SK-N-SH (cell line): ENCODE measurements at regions not wholly inside any gene's neighbourhood (a gene's known extent, or its start where the extent isn't known, plus 50 kb on each side); places are given as distances from the start of the nearest gene placed in this dataset.

Experiments used
- CTCF ChIA-PET: fragments of 300-600, 350-600 bp; formaldehyde crosslinking; extraction: SDS; loops from one replicate; lab custom pipeline; 2021; lab: Yijun Ruan, JAX
- POLR2A ChIA-PET: fragments of 350-600 bp; sonication (Branson Sonifier 250); formaldehyde crosslinking; extraction: SDS; loops from one replicate; lab custom pipeline; 2020; ENCODE audit warnings: antibody characterized with exemption, inconsistent platforms; lab: Yijun Ruan, JAX
- DNase-seq: peaks from one replicate; pipeline ENCODE4 v3.0.0; 2012
- H2AFZ ChIP-seq: fragments of 200-600 bp; sonication (generic); 2 replicates; pipeline ENCODE4 v1.8.1; 2016; ENCODE audit warnings: antibody characterized with exemption, mild to moderate bottlenecking, low read depth
- H3F3A ChIP-seq: fragments of 200-600 bp; sonication (generic); replicated peaks from 2 replicates; pipeline ENCODE3; 2016; ENCODE audit warnings: antibody characterized with exemption, mild to moderate bottlenecking; ENCODE audit not compliant: insufficient read depth
- H3K27ac ChIP-seq, 2 experiments: fragments of 200-500 bp in 1 of 2; fragments of 200-600 bp in 1 of 2; sonication (Bioruptor generic) in 1 of 2; sonication (generic), shearing (Covaris generic) in 1 of 2; 2 replicates each; pipeline versions ENCODE4 v1.5.1 to v1.6.1; 2014 to 2016; ENCODE audit warnings: low read depth in 2 of 2, inconsistent platforms in 1 of 2, low read length in 1 of 2, mild to moderate bottlenecking in 1 of 2, mixed read lengths in 1 of 2
- H3K27me3 ChIP-seq: fragments of 200-600 bp; sonication (generic), shearing (Covaris generic); 2 replicates; pipeline ENCODE4 v1.6.1; 2016; ENCODE audit warnings: mixed run types; ENCODE audit not compliant: insufficient read depth
- H3K36me3 ChIP-seq, 2 experiments: fragments of 200-500 bp in 1 of 2; fragments of 200-600 bp in 1 of 2; sonication (Bioruptor generic) in 1 of 2; sonication (generic) in 1 of 2; replicated peaks in 1 of 2; 2 replicates each; pipeline versions ENCODE3 to v1.5.1; 2014 to 2016; ENCODE audit warnings: low read length in 1 of 2, mild to moderate bottlenecking in 1 of 2; ENCODE audit not compliant: insufficient read depth in 2 of 2, control insufficient read depth in 1 of 2
- H3K4me1 ChIP-seq, 2 experiments: fragments of 200-500 bp in 1 of 2; fragments of 200-600 bp in 1 of 2; sonication (Bioruptor generic) in 1 of 2; sonication (generic), shearing (Covaris generic) in 1 of 2; 2 replicates each; pipeline versions ENCODE4 v1.5.1 to v1.6.1; 2014 to 2016; ENCODE audit warnings: low read depth in 1 of 2, low read length in 1 of 2, mixed run types in 1 of 2; ENCODE audit not compliant: insufficient read depth in 2 of 2, control insufficient read depth in 1 of 2
- H3K4me2 ChIP-seq: fragments of 200-600 bp; sonication (generic), shearing (Covaris generic); 2 replicates; pipeline ENCODE4 v1.6.1; 2017; ENCODE audit warnings: mixed run types
- H3K4me3 ChIP-seq, 2 experiments: fragments of 200-500 bp in 1 of 2; fragments of 200-600 bp in 1 of 2; sonication (Bioruptor generic) in 1 of 2; sonication (generic), shearing (Covaris generic) in 1 of 2; 2 replicates each; pipeline versions ENCODE4 v1.5.1 to v1.8.1; 2014 to 2016; ENCODE audit warnings: low read depth in 2 of 2, inconsistent platforms in 1 of 2, low read length in 1 of 2, mild to moderate bottlenecking in 1 of 2, mixed read lengths in 1 of 2, moderate library complexity in 1 of 2
- H3K79me2 ChIP-seq: fragments of 200-600 bp; sonication (generic); 2 replicates; pipeline ENCODE4 v1.8.1; 2017; ENCODE audit warnings: mild to moderate bottlenecking; ENCODE audit not compliant: insufficient read depth
- H3K9ac ChIP-seq: fragments of 200-600 bp; sonication (generic); 2 replicates; pipeline ENCODE4 v1.6.1; 2017; ENCODE audit warnings: mixed run types
- H3K9me2 ChIP-seq: fragments of 200-600 bp; sonication (generic); 2 replicates; pipeline ENCODE4 v1.6.1; 2017; ENCODE audit warnings: mixed run types
- H3K9me3 ChIP-seq: fragments of 200-600 bp; sonication (generic); 2 replicates; pipeline ENCODE4 v1.6.1; 2017; ENCODE audit warnings: mixed run types, mild to moderate bottlenecking, moderate library complexity
- H4K20me1 ChIP-seq: fragments of 200-600 bp; sonication (generic); 2 replicates; pipeline ENCODE4 v1.6.1; 2017; ENCODE audit warnings: mild to moderate bottlenecking, mixed run types; ENCODE audit not compliant: insufficient read depth
- CHD2 ChIP-seq: fragments of 150-350 bp; IDR thresholded peaks from 2 replicates; pipeline ENCODE4 v1.6.1; 2018; ENCODE audit warnings: low read length; ENCODE audit not compliant: partially characterized antibody
- ELF1 ChIP-seq: IDR thresholded peaks from 2 replicates; pipeline ENCODE4 v1.4.0; 2012
- EP300 ChIP-seq, 2 experiments: IDR thresholded peaks; 2 replicates each; pipeline versions ENCODE4 v1.4.0 to v1.6.1; 2012; ENCODE audit warnings: borderline replicate concordance in 1 of 2, low read depth in 1 of 2, low read length in 1 of 2
- FOXJ3 ChIP-seq: sonication (generic); formaldehyde crosslinking; IDR thresholded peaks from 2 replicates; pipeline ENCODE4 v1.5.1; 2020; ENCODE audit warnings: mild to moderate bottlenecking, missing genetic modification reagents
- FOXM1 ChIP-seq: IDR thresholded peaks from 2 replicates; pipeline ENCODE4 v1.4.0; 2012; ENCODE audit warnings: low read depth, mild to moderate bottlenecking
- GABPA ChIP-seq: IDR thresholded peaks from 2 replicates; pipeline ENCODE4 v1.4.0; 2012; ENCODE audit warnings: low read depth, mild to moderate bottlenecking
- GATA2 ChIP-seq: sonication (generic); formaldehyde crosslinking; IDR thresholded peaks from 2 replicates; pipeline ENCODE4 v1.5.0; 2020; ENCODE audit warnings: mild to moderate bottlenecking, missing genetic modification reagents
- MXI1 ChIP-seq: IDR thresholded peaks from 2 replicates; pipeline ENCODE4 v1.6.1; 2012; ENCODE audit warnings: mild to moderate bottlenecking, low read depth, low read length, improper control_type of control experiment
- NFIC ChIP-seq: IDR thresholded peaks from 2 replicates; pipeline ENCODE4 v1.4.0; 2012; ENCODE audit warnings: borderline replicate concordance
- NRF1 ChIP-seq: IDR thresholded peaks from 2 replicates; pipeline ENCODE4 v1.6.1; 2012; ENCODE audit warnings: low read depth, mild to moderate bottlenecking, low read length
- POLR2AphosphoS5 ChIP-seq: IDR thresholded peaks from 2 replicates; pipeline ENCODE4 v1.6.1; 2012; ENCODE audit warnings: low read depth, low read length
- RCOR1 ChIP-seq: fragments of 150-350 bp; IDR thresholded peaks from 2 replicates; pipeline ENCODE4 v1.6.1; 2017; ENCODE audit warnings: antibody characterized with exemption, low read length
- RXRA ChIP-seq: IDR thresholded peaks from 2 replicates; pipeline ENCODE4 v1.4.0; 2012; ENCODE audit warnings: low read depth, mild to moderate bottlenecking, borderline replicate concordance
- SMC3 ChIP-seq: IDR thresholded peaks from 2 replicates; pipeline ENCODE4 v1.6.1; 2012; ENCODE audit warnings: low read depth, low read length, improper control_type of control experiment
- TEAD4 ChIP-seq: IDR thresholded peaks from 2 replicates; pipeline ENCODE4 v1.4.0; 2012; ENCODE audit warnings: mild to moderate bottlenecking, borderline replicate concordance; ENCODE audit not compliant: insufficient read depth
- YY1 ChIP-seq: IDR thresholded peaks from 2 replicates; pipeline ENCODE4 v1.4.0; 2012; ENCODE audit warnings: low read depth, mild to moderate bottlenecking
- TF ChIP-seq, protein P1 (sequence below): fragments of 150-350 bp; IDR thresholded peaks from 2 replicates; pipeline ENCODE4 v1.6.1; 2016; ENCODE audit warnings: mild to moderate bottlenecking, low read depth, low read length
- TF ChIP-seq, protein P2 (sequence below): IDR thresholded peaks from 2 replicates; pipeline ENCODE4 v1.4.0; 2012; ENCODE audit warnings: low read depth, borderline replicate concordance
- TF ChIP-seq, protein P3 (sequence below): IDR thresholded peaks from 2 replicates; pipeline ENCODE4 v1.6.1; 2012; ENCODE audit warnings: mild to moderate bottlenecking, low read depth, low read length, moderate library complexity

DNA sequence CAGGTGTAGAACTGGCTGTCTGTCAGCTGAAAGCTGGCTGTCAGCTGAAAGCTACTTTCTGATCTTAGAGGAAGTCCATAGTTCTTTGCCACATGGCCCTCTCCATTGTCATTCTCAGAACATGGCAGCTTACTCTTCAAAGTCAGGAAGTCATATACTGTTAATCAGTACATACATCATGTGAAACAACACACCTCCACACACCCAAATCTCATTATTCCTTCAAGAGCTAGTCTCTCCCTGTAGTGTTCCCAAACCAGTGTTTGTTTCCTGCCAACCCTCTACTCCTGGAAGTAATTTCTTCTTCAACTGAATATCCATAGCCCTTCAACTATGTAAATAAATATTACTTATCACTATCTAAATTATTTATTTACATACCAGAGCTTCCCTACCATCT is 58.9 kb downstream of the OR5AK2 start:
- Histone ChIP-seq H3K36me3 (no peaks in the 10 kb centered on the region), H3K9me2 (no peaks in the 10 kb centered on the region), H4K20me1 (no peaks in the 10 kb centered on the region), H3K9ac (no peak overlapping the region), H3K27ac (no peak overlapping the region), H3K4me3 (no peak overlapping the region), H2AFZ (no peak overlapping the region), H3K9me3 (no peaks in the 10 kb centered on the region), H3F3A (no peaks in the 10 kb centered on the region), H3K4me1 (no peaks in the 10 kb centered on the region), H3K79me2 (no peaks in the 10 kb centered on the region), H3K4me2 (no peak overlapping the region), H3K27me3 (no peaks in the 10 kb centered on the region)
- POLR2A ChIA-PET, result no interaction called here
- DNase-seq, result no peak
- no peak for TF ChIP-seq CHD2
- TF ChIP-seq NFIC, result no peak
- no peak for TF ChIP-seq FOXJ3 (CRISPR knock-in tag)
- TF ChIP-seq NRF1, result no peak
- TF ChIP-seq SMC3, result no peak
- no peak for TF ChIP-seq EP300 (IDR thresholded peaks at IDR 0.05; ENCODE audit: borderline replicate concordance in 1 of 2, low read depth in 1 of 2, low read length in 1 of 2)
- TF ChIP-seq, protein P1, sequence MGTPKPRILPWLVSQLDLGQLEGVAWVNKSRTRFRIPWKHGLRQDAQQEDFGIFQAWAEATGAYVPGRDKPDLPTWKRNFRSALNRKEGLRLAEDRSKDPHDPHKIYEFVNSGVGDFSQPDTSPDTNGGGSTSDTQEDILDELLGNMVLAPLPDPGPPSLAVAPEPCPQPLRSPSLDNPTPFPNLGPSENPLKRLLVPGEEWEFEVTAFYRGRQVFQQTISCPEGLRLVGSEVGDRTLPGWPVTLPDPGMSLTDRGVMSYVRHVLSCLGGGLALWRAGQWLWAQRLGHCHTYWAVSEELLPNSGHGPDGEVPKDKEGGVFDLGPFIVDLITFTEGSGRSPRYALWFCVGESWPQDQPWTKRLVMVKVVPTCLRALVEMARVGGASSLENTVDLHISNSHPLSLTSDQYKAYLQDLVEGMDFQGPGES, result no peak
- TF ChIP-seq MXI1, result no peak
- no peak for TF ChIP-seq YY1
- no peak for TF ChIP-seq TEAD4
- TF ChIP-seq GABPA, result no peak
- TF ChIP-seq ELF1, result no peak
- TF ChIP-seq, protein P2, sequence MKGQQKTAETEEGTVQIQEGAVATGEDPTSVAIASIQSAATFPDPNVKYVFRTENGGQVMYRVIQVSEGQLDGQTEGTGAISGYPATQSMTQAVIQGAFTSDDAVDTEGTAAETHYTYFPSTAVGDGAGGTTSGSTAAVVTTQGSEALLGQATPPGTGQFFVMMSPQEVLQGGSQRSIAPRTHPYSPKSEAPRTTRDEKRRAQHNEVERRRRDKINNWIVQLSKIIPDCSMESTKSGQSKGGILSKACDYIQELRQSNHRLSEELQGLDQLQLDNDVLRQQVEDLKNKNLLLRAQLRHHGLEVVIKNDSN, result no peak
- no peak for TF ChIP-seq FOXM1
- no peak for TF ChIP-seq GATA2 (CRISPR knock-in tag)
- TF ChIP-seq, protein P3, sequence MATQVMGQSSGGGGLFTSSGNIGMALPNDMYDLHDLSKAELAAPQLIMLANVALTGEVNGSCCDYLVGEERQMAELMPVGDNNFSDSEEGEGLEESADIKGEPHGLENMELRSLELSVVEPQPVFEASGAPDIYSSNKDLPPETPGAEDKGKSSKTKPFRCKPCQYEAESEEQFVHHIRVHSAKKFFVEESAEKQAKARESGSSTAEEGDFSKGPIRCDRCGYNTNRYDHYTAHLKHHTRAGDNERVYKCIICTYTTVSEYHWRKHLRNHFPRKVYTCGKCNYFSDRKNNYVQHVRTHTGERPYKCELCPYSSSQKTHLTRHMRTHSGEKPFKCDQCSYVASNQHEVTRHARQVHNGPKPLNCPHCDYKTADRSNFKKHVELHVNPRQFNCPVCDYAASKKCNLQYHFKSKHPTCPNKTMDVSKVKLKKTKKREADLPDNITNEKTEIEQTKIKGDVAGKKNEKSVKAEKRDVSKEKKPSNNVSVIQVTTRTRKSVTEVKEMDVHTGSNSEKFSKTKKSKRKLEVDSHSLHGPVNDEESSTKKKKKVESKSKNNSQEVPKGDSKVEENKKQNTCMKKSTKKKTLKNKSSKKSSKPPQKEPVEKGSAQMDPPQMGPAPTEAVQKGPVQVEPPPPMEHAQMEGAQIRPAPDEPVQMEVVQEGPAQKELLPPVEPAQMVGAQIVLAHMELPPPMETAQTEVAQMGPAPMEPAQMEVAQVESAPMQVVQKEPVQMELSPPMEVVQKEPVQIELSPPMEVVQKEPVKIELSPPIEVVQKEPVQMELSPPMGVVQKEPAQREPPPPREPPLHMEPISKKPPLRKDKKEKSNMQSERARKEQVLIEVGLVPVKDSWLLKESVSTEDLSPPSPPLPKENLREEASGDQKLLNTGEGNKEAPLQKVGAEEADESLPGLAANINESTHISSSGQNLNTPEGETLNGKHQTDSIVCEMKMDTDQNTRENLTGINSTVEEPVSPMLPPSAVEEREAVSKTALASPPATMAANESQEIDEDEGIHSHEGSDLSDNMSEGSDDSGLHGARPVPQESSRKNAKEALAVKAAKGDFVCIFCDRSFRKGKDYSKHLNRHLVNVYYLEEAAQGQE, result no peak
- TF ChIP-seq RXRA, result no peak
- TF ChIP-seq RCOR1, result no peak
- TF ChIP-seq POLR2AphosphoS5, result no peak
- CTCF ChIA-PET, result no interaction called here
